GM18907 (cell line): ENCODE measurements at regions not wholly inside any gene's neighbourhood (a gene's known extent, or its start where the extent isn't known, plus 50 kb on each side); places are given as distances from the start of the nearest gene placed in this dataset.
"Not testable (repeated sequence)": the region's sequence is repeated elsewhere in the genome, so short reads cannot be mapped to it uniquely, and the experiment has no call there.

Experiments
- ATAC-seq: cut with Tn5 transposase; IDR thresholded peaks from one replicate; pipeline ENCODE4 v1.9.1; 2021; ENCODE audit warnings: mild to moderate bottlenecking, moderate library complexity; ENCODE audit not compliant: unreplicated experiment

DNA sequence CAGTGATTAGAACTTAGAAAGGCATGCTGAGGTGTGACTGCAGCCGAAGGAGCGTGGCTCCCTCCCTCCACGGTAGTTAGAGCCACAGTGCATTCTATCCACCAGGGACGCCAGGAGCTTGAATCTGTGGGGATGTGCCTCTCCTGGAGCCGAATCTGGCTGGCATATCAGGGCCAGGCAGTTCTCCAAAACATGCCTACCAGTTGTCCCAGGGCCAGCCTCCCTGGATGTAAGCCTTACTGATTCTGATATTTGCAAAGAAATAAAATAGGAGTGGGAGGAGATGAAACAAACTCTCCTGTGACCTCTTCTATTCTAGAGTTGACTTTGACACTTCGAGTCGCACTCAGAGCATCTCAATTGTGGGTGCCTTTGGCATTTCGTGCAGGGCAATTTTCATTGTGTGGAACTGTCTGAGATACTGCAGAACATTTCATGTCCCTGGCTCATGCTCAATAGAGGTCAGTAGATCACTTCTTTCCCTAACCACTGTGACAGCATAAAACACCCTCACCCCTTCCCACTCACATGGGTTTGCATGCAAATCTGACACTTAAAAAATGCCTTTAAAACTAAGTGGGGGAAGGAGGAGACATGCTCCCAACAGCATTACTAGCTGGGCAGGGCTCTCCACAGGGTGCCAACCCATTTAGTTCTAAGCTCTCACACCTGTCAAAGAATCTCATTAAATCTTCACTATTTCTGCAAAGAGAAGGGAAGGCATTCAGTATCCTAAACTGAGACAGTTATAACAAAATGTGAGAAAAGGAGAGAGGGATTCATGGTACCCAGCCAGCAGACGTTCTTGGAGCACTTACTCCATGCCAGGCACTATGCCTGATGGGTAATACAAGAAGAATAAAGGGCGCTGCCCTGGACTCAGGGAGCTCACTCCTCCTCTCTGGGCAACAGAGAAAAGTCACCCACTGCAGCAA lies 378.9 kb downstream of the PREX1 start:
- ATAC-seq = no peak

DNA sequence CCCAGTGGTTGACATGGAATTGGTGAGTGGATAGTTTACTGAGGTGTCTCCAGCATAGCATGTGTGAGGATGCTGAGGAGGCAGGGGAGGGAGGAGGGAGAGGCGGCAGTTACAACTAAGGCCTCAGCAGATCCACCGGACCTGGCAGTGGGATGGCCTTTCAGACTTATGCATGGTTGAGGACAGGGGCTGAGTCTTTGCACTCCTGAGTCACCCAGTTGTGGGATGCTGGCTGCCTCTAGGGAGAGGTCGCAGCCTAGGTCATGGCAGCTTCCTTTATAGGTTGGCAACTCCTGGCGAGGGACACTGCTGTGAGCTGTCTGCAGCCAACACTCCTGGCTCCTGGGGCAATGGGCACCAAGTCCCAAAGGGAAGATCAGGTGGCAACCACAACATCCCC lies 380.3 kb downstream of the PREX1 start:
- ATAC-seq = no peak

DNA sequence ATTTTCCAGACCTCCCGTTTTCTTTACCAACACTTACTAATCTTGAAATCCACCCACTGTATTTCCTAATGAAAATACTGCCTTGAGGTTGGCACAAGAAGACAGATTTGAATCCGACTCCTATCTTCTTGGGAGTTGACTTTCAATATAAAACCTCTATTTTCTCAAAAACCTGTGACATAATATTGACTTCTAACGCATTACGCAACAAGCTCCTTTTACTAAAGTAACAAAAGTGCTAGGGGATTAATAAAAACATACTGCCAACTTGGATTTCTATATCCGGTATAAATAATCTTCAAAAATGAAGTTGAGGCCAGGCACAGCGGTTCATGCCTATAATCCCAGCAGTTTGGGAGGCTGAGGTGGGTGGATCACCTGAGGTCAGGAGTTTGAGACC lies 382.0 kb downstream of the PREX1 start:
- no peak for ATAC-seq

DNA sequence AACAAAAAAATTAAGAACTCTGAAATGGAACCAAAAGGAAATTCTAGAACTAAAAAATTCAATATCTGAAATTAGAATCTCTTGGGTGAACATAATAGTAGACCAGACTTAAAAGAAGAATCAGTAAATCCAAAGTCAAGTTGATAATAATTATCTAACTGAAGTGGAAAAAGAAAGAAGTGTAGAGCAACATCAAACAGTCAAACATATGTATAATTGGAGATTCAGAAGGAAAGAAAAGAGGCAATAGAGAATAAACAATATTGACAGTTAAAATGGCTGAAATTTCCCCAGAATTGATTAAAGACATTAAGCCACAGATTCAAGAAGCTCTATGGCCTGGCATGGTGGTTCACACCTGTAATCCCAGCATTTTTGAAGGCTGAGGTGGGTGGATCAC lies 383.6 kb downstream of the PREX1 start:
- ATAC-seq = no peak

DNA sequence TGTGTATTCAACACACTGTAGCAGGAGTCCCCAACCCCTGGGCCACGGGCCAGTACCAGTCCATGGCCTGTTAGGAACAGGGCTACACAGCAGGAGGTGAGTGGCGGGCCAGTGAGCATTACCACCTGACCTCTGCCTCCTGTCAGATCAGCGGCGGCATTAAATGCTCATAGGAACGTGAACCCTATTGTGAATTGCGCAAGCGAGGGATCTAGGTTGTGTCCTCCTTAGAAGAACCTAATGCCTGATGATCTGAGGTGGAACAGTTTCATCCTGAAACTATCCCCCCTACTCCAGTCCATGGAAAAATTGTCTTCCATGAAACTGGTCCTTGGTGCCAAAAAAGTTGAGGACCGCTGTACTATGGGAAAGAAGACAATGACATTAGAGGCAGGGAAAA lies 386.9 kb downstream of the PREX1 start:
- ATAC-seq = no peak

DNA sequence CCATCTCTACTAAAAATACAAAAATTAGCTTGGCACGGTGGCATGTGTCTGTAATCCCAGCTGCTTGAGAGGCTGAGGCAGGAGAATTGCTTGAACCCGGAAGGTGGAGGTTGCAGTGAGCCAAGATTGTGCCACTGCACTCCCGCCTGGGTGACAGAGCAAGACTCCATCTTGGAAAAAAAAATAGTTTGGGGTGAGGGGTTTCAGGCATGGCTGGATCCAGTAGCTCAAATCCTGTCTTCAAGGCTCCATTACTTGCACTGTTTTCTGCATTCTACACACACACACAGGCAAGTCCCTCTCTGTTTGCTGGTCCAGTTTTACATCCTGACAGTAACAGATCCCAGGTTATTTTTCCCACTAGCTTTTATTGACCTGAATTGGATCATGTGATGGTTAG lies 387.5 kb downstream of the PREX1 start:
- not testable (repeated sequence) for ATAC-seq

GRCh38 chr20:48437146-48437545 lies 390.7 kb downstream of the PREX1 start:
- ATAC-seq = no peak

DNA sequence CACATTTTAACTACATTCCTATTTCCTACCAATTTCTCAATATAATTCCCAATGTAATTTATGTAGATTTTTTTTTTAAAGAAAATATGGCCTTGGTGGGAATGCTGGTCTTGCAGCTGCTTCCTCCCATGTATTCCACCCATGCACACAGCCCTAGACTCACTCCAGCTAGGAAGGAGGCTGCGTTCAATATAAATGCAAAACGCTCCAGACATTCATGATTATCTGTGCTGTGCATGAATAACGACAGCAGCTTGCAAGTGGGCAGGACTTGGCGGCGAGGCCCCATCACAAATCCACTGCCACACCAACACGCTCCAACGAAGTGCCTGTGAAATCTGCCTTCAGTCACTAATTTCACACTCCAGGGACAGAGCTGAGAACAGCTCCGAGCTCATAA lies 391.2 kb downstream of the PREX1 start:
- not testable (repeated sequence) for ATAC-seq

- no peak for ATAC-seq
Measured at GRCh38 chr20:48433178-48433577, 394.6 kb downstream of the PREX1 start.

DNA sequence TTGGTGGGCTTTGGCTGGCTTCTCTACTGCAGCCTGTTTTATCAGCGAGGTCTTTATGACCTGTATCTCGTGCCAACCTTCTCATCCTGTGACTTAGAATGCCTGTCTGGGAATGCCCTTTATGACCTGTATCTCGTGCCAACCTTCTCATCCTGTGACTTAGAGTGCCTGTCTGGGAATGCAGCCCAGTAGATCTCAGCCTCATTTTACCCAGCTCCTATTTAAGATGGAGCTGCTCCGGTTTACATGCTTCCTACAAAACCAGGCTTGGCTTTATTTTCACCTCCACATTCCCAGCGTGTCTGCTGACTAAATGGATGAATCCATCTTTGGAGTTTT lies 395.3 kb downstream of the PREX1 start:
- ATAC-seq = no peak

- ATAC-seq = no peak
Measured at GRCh38 chr20:48431653-48432493, 395.9 kb downstream of the PREX1 start.

GRCh38 chr20:48426630-48427029 lies 401.2 kb downstream of the PREX1 start:
- no peak for ATAC-seq

DNA sequence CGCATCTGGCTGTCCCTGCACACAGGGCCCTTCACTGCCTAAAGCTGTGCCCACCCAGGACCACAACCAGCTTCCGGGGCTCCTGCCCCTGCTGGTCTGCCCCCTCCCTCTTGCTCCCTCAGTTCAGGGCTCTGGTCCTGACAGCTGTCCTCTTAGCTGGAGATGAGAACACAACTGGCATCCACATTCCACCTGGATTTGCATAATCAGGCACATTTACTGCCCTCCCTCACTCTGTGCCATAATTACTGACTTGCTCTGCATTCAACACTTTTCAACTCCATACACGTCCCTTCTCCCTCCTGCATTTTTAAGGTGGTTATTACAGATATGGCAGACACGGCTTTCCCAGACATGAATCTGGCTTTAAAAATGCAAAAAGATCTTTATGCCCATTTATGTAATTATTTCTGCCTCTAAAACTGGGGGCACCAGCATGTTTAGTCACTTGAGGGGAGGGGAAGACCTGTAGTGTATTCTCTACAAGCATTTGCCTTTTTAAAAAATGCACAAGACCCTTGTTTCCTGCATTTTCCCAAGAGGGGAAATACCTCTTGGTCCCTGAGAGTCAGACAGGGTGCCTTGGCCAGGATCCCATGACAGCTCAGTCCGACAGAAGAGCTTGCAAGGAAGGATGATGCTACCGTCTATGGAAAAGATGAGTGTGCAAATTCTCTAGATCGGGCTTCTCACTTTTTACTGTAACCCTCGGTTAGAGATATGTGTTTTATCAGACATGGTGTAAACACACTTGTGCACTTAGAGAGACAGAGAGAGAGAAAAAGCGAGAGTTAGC lies 401.8 kb downstream of the PREX1 start:
- ATAC-seq = no peak

GRCh38 chr20:48425321-48425720 lies 402.5 kb downstream of the PREX1 start:
- no peak for ATAC-seq

DNA sequence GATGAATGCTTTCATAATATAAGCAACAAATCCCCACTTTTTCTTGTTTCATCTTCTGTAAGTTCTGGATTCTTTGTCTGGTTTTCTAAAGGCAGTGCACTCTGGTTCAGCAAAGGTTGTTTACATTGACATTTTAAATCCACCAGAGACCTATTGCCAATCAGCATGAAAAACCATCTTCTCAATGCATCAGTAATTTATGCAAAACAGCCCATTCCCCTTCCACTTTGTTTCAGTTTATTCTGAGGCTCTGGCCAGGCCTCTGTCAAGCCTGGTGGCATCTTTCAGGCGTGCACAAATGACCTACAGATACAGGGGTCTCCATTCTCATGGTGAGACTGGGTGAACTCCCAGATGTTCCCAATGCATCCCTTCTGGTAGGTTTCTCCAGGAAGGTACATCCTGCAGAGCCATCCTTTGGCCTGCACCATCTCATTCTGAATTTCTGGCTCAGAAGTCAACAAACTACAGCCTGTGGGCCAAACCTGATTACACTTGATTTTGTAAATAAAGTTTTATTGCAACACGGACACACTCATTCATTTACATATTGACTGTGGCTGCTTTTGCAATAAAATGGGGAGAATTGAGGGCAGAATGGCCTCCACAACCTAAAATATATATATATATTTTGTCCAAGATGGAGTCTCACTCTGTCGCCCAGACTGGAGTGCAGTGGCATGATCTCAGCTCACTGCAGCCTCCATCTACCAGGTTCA lies 405.4 kb downstream of the PREX1 start:
- ATAC-seq = no peak

DNA sequence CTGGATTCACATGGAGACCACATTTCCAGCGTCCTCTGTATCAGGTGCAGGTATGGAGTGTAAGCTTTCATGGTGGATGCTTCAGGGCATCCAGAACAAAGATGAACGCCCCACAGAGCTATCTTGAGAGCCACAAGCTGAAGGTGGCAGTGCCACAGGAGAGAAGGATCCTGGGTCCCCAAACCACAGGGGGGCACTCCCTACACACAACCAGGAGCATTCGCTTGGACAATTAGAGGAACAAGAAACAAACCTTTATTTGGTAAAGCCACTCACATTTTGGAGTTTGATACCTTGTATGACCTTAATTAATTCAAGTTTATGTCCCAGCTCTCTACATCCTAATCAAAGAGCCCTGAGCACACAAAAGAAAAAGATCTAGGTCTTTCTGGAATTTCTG lies 406.3 kb downstream of the PREX1 start:
- no peak for ATAC-seq

- no peak for ATAC-seq
Measured at GRCh38 chr20:48420176-48420575, 407.6 kb downstream of the PREX1 start.

DNA sequence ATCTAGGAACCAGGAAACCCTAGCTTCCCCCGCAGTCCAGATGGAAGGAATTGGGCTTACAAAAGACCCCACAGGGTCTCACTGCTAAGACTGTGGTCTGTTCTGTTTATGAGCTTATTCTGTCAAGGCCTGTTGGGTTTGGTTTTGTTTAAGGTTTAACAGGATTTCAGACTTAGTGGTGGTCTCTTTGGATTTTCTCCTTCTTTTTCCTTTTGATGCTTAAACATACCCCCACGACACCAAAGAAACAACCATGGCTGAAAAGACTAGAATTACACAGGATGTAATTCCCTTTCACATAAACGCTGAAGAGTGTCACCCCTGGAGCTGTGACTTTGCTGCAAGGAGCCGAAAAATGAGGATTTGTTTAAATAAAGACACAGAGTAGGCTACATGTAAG lies 408.6 kb downstream of the PREX1 start:
- ATAC-seq = no peak

DNA sequence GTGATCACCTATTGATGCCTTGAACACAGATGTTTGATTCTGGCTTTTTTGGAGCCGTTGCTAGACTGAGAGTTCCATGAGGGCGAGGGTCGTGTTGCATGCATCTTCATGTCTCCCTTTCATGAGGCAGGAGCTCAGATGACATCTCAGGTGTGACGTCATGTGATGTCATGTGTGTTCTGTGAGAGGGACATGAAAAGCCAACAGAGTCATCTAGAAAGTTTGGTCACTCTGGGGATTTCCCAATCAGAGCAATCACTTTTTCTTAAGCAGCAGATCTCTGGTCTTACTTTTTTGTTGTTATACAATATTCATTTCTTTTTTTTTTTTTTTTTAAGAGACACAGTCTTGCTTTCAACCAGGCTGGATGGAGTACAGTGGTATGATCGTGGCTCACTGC lies 411.8 kb downstream of the PREX1 start:
- no peak for ATAC-seq

- ATAC-seq = no peak
Measured at GRCh38 chr20:48414786-48415185, 413.0 kb downstream of the PREX1 start.
